NCI-H1092 (cell line): ENCODE measurements at regions not wholly inside any gene's neighbourhood (a gene's known extent, or its start where the extent isn't known, plus 50 kb on each side); places are given as distances from the start of the nearest gene placed in this dataset.
"Not testable (repeated sequence)": the region's sequence is repeated elsewhere in the genome, so short reads cannot be mapped to it uniquely, and the experiment has no call there.

ENCODE experiments used
- DNase-seq: peaks from one replicate; lab custom pipeline; 2025; lab: John Stamatoyannopoulos, UW

DNA sequence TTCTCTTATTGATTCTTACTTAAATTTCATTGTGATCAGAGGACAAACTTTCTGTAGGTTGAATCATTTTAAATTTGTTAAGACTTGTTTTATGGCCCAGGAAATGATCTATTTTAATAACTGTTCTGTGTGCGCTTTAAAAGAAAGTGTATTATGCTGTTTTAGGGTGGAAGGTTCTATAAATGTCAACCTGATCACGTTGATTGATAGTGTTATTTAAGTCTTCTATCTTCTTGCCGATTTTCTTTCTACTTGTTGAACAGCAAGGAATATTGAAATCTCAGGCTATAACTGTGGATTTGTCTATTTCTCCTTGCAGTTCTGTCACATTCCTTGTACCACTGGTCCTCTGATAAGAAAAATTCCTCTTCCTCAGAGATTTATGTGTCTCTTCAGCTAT lies 112.7 kb downstream of the TANC2 start:
- DNase-seq = no peak

DNA sequence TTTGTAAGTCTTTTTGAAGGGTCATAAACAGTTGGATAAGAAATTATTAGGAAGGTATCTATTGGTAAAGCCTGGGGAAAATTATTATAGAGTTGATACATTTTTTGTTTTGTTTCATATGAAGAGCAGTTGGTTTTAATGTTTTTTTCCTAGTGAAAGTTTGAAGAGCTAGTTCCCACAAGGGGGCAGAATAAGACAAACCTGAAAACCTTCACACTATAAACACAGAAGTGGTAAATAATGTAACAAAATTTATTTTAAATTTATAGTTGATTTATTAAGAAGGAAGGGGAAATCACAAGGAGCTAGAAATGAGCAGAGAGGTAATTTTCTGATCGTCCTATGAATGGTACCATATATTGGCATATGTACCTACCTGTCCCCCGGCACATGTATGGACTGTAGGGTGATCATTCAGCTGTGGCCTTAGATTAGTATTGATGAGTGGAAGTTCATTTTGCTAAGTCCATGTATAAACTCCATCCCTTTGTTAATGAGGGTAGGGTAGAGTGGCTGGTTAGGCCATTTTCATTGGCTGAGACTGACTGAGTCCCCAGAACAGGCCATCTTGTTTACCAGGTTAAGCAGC lies 116.3 kb downstream of the TANC2 start:
- no peak for DNase-seq

DNA sequence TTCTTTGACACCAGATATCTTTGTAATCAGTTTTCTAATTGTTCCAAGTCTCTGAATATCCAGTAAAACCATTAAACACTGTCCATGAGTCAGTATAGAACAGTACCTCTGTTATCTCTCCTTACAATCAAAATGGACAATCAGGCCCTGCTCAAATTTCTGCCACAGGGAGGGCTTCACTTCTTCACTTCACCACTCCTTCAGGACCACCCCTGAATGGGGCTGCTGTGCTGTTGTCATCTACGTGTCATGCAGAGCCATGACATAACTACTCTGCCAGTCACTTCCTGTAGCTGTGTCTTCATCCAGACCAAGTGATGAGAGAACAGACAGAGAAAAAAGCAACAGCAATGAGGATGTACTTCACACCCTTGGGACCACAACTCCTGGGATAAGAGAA lies 116.9 kb downstream of the TANC2 start:
- no peak for DNase-seq

DNA sequence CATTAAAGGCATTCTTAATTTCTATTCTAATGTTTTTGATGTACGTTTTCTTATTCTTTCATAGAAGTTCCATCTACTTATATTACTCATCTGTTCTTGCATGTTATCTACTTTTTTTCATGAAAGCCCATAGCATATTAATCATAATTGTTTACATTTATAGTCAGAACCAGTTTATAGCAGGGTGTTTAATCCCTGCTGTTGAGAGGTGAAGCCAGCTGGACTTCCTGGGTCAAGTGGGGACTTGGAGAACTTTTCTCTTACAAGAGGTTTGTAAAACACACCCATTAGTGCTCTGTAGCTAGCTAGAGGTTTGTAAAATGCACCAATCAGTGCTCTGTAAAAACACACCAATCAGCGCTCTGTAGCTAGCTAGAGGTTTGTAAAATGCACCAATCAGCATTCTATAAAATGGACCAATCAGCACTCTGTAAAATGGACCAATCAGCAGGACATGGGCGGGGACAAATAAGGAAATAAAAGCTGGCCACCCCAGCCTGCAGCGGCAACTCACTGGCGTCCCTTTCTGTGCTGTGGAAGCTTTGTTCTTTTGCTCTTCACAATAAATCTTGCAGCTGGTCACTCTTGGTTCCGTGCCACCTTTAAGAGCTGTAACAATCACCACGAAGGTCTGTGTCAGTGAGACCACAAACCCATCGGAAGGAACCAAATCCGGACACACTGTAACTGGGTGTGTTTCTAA lies 120.6 kb downstream of the TANC2 start:
- DNase-seq = no peak

DNA sequence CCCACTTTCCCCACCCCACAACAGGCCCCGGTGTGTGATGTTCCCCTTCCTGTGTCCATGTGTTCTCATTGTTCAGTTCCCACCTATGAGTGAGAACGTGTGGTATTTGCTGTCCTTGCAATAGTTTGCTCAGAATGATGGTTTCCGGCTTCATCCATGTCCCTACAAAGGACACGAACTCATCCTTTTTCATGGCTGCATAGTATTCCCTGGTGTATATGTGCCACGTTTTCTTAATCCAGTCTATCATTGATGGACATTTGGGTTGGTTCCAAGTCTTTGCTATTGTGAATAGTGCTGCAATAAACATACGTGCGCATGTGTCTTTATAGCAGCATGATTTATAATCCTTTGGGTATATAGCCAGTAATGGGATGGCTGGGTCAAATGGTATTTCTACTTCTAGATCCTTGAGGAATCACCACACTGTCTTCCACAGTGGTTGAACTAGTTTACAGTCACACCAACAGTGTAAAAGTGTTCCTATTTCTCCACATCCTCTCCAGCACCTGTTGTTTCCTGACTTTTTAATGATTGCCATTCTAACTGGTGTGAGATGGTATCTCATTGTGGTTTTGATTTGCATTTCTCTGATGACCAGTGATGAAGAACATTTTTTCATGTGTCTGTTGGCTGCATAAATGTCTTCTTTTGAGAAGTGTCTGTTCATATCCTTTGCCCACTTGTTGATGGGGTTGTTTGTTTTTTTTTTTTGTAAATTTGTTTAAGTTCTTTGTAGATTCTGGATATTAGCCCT lies 124.5 kb downstream of the TANC2 start:
- DNase-seq = not testable (repeated sequence)

DNA sequence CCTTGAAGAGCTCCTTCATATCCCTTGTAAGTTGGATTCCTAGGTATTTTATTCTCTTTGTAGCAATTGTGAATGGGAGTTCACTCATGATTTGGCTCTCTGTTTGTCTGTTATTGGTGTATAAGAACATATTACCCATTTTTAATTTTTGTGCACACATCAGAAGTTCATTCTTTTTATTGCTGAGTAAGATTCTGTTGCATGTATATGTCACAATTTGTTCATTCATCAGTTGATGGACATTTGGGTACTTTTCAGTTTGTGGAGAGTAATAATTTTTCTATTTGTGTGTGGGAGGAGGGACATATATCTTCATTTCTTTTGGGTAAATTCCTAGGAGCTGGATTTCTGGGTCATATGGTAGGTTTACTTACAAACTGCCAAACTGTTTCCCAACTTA lies 125.9 kb downstream of the TANC2 start:
- DNase-seq = not testable (repeated sequence)

DNA sequence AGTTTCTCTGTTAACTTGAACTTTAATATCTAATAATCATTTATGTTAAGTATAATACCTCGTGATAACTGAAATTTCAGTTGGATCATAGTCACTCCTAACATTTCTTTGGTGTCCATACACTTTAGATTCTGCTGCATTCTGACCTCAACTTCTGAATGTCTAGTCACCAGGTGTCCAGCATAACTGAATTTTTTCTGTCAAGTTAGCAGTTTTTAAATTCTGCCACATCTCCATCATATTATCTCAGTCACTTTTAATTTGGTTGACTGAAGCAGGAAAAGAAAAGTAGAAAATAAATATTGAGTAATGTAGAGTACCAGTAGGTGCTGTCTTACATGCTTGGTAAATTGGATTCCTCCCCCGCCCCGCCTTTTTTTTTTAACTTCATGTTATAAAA lies 128.6 kb downstream of the TANC2 start:
- DNase-seq = no peak

DNA sequence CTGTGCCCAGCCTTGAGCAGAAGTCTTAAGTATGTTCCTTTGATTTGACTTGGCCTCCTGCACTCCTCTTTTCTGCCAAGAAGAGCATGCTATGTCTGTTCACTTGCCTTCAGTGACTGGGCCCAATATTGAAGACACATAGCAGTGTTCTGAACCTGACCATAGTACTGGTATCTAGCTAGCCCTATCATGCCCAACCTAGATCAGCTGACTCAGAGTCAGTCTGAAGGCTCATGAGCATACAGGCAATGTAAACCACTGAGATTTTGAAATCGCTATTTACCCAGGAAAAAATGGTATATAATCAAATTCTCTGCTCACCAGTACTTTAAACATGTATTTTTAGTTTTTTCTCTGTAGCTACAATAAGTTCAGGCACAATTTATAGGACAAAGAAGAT lies 129.4 kb downstream of the TANC2 start:
- no peak for DNase-seq

DNA sequence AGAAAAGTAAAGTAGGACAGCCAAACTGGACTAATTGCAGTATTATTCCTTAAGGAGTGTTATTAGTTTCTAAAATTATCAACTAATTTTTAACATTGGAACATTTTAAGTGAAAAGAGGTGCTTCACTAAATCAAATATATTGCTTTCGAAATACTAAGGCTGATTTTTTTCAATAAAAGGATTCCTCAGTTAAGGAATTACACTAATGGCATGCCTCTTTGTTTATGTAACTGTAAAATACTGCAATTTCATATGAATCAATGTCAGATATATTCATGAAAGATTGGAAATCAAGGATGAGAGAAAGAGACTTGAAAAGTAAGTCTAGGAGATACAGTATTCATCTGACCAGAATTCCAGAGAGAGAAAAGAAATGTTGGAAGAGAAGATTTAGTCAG lies 129.8 kb downstream of the TANC2 start:
- no peak for DNase-seq

DNA sequence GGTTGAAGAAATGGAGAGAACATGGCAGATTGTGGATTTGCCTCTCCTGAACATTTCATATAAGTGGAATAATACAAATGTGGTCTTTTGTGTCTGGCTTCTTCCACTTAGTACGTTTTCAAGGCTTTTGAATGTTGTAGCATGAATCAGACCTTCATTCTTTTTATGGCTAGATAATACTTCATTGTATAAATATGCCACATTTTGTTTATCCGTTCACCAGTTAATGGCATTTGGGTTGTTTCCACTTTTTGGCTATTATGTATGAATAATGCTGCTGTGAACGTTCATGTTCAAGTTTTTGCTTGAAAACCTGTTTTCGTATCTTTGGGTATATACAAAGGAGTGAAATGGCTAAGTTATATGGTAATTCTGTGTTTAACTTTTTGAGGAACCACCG lies 130.4 kb downstream of the TANC2 start:
- no peak for DNase-seq

DNA sequence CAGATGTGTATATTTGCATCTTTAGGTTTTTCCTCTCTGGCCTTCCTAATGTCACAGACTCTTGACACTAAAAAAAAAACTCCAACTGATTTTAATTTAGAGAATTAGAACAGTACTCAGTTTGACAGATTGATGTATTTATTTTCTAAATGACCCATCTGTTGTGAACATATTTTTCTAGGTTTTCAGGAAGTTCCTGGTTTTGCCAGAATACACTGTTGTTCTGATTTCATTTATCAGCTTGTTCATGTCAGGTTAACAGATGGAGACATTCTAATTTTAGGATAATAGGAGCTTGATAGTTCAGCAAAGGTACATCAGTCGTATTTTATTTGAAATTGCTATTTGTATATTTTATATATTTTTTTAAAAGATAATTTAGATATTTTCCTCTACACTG lies 133.4 kb downstream of the TANC2 start:
- no peak for DNase-seq

DNA sequence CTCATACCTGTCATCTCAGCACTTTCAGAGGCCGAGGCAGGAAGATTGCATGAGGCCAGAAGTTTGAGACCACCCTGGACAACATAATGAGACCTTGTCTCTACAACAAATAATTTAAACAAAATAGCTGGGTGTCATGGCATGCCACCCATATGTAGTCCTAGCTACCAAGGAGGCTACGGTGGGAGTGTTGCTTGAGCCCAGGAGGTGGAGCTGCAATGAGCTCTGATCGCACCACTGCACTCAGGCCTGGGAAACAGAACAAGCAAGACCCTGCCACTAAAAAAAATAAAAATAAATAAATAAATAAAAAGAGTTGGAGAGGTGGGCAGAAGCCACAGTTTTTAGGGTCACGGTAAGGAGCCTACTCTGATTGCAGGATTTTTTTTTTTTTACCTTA lies 136.0 kb downstream of the TANC2 start:
- no peak for DNase-seq

DNA sequence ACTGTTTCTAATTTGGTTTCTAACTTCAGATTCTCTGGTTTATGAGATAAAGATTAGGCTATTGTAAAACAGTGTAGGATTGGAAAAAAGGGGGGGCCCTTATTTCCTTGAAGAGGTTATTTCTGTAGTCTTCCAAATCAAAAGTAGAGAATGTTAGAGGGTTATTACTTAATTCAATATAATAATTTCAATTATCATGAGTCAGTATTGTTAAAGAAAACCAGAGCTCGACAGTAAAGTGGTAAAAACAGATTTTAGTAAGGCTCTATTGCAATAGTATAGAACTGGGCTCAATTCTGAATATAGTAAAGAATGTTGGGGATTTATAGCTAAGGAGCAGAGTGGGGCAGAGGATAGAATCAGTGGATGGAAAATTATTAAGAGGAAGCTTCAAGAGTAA lies 140.0 kb downstream of the TANC2 start:
- no peak for DNase-seq

DNA sequence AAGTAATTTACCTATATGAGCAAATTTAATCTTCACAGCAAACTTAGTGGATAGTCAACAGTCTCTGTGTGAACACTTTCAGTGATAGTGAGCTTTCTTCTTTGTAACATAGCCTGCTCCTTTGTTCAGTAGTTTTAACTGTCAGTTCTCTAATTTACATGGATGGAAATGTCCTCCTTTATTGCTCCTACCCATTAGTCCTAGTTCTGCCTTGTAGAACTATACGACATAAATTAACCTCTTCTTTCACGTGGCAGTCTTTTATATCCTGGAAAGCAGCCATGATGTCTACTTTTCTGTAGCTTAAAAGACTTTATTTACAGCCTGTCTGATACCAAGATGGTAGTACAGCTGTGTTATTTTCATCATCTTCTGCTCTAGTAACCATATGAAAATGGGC lies 143.6 kb downstream of the TANC2 start:
- no peak for DNase-seq

DNA sequence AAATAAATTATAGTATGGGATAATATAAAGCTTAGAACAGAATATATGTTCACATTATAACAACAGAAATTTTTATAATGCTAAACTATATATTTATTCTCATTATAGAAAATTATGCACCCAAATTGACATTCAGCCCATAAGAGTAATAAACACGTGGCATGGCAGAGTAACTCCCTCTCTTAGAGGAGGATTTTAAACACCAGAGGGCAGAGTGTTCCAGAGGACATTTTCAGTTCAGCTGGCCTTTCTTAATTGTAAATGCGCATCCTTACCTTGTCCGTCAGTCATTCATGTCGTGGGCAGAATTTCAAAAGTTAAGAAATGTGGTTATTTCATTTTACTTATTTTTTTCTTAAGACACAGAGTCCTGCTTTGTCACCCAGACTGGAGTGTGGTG lies 147.1 kb downstream of the TANC2 start:
- no peak for DNase-seq

DNA sequence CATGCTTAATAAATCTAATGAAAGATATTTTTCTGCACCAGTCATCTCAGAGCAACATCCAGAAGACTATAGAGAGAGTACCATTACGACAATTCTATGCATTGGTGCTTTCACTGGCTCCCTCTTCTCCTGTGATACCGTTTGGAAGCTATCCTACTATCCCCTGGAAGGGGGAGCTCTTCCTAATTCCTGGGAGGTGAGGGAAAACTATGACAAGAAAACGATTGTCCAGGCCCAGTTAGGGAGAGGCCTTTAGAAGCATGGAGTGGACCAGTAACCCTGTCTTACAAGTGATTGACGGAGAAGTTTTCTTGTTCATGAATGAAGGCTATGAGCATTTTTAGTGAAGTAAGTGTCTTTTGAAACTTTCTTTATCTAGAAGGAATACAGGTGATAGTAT lies 150.2 kb downstream of the TANC2 start:
- no peak for DNase-seq

DNA sequence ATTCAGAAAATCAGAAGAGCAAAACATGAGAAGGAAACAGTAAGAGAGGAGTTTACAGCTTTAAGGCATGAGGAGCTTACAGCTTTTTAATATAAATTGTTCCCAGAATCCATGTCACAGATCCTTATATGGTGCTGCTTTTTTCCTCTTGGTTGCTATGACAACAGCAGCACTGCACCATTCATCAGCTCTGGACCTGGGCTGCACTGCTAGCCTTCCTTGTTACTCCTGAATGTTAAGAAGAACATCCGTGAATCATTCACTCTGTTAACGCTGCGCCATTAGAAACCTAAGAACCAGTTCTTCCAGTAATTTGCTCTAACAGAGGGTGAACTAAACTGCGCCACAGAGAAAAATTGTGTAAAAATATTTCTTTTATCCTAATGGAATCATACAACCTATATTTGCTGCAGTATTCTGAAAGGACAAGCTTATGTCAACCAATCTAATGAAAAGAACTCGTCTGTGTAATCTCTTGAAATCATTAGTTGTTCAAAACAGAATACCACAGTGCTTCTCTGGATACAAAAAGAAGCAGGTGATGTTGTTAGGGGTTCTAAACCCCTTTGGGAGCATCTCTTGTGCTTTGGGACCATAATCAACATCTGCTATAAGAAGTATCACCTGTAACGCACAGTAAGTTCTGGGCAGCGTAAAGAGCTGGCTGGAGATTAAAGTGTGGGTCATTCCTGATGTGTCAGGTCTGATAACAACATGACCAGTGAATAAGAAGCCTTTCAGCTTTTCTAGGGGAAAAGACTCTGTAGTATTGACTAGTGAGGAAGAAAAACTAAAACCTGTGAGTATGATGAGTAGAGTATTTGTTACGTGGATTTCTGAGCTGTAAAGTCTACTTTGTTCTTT lies 151.2 kb downstream of the TANC2 start:
- no peak for DNase-seq

DNA sequence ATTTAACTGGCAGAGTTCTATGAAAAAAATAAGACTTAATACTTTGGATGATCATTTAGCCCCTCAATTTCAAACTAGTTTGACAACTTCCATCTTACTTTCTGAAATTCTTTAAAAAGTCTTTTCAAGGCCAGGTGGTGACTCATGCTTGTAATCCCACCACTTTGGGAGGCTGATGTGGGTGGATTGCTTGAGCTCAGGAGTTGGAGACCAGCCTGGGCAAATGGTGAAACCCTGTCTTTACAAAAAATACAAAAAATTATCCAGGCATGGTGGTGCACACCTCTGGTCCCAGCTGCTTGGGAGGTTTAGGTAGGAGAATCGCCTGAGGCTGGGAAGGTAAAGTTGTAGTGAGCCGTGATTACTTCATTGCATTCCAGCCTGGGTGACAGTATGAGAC lies 154.4 kb downstream of the TANC2 start:
- no peak for DNase-seq

DNA sequence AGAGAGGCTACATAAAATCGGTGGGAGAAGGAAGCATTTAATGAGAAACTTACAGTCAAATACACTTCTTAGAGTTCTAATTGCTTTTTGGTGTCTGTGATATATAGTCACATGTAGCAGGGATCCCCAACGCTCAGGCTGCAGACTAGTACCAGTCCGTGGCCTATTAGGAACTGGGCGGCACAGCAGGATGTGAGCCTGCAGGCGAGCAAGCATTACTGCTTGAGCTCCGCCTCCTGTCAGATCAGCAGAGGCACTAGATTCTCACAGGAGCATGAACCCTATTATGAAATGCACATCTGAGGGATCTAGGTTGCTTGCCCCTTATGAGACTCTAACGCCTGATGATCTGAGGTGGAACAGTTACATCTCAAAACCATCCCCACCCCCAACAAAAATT lies 158.5 kb downstream of the TANC2 start:
- DNase-seq = no peak

DNA sequence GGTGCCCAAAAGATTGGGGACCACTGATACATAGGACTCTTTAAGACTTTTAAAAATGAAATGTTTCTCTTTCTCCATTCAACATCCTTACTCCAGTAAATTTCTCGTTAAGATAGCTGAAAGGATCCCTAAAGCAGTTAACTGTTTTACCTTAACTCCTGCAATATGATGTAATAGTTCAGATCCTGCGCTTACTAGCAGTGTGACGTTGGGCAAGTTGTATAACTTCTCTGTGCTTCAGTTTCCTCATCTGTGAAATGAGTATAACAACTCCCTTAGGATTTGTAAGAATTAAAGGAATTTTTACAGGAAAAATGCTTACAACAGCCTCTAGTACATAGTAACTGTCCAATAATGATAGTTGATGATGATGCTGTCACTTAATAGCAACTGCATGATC lies 158.9 kb downstream of the TANC2 start:
- DNase-seq = no peak

DNA sequence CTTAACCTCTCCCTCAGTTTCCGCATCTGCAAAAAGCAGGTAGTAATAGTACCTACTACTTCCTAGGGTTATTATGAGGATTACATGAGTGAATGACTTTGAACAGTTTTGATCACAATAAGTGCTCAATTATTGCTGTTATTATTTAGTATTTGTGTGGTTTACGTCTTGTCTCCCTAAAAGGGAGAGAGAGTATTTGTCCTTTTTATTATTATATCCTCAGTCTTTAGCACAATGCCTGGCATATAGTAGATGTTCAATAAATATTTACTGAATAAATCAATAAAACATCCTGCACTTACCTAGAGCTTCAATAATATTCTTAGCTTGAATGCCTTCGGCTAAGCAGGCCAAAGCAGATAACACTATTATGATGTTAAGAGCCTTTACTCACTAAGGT lies 160.0 kb downstream of the TANC2 start:
- DNase-seq = no peak

DNA sequence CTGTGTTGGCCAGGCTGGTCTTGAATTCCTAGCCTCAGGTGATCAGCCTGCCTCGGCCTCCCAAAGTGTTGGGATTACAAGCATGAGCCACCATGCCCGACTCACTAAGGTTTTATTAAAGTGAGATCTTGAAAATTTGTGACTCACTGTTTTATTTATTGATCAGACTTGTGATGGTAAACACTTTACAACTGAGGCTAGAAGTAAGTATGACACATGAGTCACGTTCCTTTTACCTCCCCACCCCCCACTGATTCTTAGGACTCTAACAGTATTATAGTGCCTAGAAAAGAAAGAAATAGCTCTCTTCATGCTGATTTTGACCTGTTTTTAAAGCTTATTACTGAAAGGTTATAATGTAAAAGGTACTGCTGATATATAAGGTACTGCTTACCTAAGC lies 160.6 kb downstream of the TANC2 start:
- DNase-seq = no peak
